Iris pigment epithelial cell (primary cell): ENCODE measurements at regions not wholly inside any gene's neighbourhood (a gene's known extent, or its start where the extent isn't known, plus 50 kb on each side); places are given as distances from the start of the nearest gene placed in this dataset.
"Not testable (repeated sequence)": the region's sequence is repeated elsewhere in the genome, so short reads cannot be mapped to it uniquely, and the experiment has no call there.

Experiments
- DNase-seq: peaks from one replicate; pipeline ENCODE4 v3.0.0-alpha.2; 2011; ENCODE audit warnings: low read depth

DNA sequence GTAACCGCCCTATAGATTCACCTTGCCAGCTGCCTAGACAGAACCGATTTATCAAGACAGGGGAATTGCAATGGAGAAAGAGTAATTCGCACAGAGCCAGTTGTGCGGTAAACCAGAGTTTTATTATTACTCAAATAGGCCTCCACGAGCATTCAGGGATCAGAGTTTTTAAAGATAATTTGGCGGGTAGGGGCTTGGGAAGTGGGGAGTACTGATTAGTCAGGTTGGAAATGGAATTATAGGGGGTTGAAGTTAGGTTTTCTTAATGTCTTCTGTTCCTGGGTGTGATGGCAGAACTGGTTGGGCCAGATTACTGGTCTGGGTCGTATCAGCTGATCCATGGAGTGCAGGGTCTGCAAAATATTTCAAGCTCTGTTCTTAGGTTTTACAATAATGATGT is 756.9 kb upstream of the ADGRB3 start:
- DNase-seq, result not testable (repeated sequence)

DNA sequence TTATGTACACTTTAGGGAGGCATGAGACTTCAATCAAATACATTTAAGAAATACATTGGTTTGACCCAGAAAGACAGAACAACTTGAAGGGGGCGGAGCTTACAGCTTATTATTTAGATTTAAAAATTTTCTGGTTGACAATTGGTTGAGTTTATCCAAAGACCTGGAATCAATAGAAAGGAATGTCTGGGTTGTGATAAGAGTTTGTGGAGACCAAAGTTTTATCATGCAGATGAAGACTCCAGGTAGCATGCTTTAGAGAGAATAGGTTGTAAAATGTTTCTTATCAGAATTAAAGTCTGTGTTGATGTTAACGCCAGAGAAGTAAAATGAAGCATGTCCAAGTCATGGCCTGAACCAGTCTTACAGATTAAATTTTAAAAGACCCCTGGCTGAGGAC is 757.8 kb upstream of the ADGRB3 start:
- no peak for DNase-seq

- no peak for DNase-seq
Measured at GRCh38 chr6:67875877-67876383, 759.2 kb upstream of the ADGRB3 start.

GRCh38 chr6:67870321-67870720 is 764.8 kb upstream of the ADGRB3 start:
- DNase-seq, result peak; percentile 32

- no peak for DNase-seq
Measured at GRCh38 chr6:67863346-67863745, 771.7 kb upstream of the ADGRB3 start.

DNA sequence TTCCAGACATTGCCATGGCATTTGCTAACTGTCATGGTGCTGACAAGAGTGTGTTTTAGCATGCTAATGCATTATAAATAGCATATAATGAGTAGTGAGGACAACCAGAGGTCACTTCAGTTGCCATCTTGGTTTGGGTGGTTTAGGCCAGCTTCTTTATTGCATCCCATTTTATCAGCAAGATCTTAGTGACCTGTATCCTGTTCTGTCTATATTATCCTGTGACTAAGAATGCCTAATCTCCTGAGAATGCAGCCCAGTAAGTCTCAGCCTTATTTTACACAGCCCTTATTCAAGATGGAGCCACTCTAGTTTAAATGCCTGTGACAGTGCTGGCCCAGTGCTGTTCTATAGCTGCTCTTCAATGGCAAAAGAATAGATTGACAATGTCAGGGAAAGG is 781.0 kb upstream of the ADGRB3 start:
- DNase-seq, result peak; percentile 13

GRCh38 chr6:67839818-67840217 is 795.3 kb upstream of the ADGRB3 start:
- DNase-seq, result no peak

DNA sequence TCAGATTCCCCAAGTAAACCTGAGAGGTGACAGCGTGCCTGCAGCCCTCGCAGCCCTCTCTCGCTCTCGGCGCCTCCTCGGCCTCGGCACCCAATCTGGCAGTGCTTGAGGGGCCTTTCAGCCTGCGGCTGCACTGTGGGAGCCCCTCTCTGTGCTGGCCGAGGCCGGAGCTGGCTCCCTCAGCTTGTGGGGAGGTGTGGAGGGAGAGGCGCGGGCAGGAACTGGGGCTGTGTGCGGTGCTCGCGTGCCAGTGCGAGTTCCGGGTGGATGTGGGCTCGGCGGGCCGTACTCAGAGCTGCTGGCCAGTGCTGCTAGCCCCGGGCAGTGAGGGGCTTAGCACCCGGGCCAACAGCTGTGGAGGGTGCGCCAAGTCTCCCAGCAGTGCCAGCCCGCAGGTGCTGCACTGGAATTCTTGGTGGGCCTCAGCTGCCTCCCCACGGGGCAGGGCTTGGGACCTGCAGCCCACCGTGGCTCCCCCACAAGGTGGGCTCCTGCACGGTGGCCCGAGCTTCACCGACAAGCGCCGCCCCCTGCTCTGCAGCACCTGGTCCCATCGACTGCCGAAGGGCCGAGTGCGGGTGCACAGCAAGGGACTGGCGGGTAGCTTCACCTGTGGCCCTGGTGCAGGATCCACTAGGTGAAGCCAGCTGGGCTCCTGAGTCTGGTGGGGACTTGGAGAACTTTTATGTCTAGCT is 809.7 kb upstream of the ADGRB3 start:
- no peak for DNase-seq

GRCh38 chr6:67818322-67818721 is 816.8 kb upstream of the ADGRB3 start:
- DNase-seq, result no peak

DNA sequence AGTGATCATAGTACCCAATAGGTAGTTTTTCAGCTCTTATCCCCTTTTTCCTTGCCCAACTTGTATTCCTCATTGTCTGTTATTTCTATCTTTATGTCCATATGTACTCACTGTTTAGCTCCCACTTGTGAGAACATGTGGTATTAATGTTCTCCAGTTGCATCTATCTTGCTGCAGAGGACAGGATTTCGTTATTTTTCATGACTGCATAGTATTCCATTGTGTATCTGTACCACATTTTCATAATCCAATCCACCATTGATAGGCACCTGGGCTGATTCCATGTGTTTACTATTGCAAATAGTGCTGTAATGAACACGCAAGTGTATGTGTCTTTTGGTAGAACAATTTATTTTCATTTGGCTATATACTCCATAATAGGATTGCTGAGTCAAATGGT is 819.5 kb upstream of the ADGRB3 start:
- no peak for DNase-seq

DNA sequence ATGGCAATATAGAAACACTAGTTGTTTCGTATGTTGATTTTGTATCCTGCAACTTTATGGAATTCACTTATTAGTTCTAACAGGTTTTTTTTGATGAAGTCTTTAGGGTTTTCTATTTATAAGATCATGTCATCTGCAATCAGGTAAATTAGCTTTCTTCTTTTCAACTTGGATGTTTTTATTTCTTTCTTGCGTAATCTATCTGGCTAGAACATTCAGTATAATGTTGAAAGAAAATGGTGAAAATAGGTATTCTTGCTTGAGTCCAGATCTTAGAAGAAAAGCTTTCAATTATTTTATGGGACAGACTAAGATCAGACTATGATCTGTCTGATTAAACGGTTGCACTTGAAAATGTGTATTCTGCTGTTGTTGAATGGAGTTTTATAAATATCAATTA is 820.8 kb upstream of the ADGRB3 start:
- no peak for DNase-seq

DNA sequence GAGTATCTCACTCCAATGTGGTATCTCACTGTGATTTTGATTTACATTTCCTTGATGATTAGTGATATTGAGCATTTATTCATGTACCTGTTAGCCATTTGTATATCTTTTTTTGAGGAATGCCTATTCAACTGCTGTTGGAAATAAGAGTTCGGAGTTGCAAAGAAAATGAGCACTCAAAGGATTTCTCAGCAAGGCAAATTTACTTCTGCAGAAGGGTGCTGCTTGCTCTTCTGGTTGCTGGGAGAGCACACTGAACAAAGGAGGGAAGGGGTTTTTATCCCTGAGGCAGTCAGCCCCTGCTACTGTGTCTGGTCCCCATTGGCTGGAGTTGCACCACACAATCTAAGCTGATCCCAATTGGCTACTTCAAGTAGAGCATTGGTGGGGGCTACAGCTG is 822.4 kb upstream of the ADGRB3 start:
- no peak for DNase-seq

DNA sequence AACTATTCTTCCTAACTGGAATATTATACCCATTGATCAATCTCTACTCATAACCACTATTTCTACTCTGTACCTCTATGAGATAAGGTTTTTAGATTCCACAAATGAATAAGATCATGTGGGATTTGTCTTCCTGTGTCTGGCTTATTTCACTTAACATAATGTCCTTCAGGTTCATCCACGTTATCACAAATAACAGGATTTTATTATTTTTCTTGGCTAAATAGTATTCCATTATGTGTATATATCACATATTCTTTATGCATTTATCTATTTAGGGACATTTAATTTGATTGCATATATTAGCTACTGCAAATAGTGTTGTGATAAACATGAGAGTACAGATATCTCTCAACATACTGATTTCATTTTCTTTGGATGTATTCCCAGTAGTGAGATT is 823.0 kb upstream of the ADGRB3 start:
- no peak for DNase-seq

- DNase-seq, result no peak
Measured at GRCh38 chr6:67811239-67812037, 823.6 kb upstream of the ADGRB3 start.

GRCh38 chr6:67804808-67805207 is 830.3 kb upstream of the ADGRB3 start:
- DNase-seq, result not testable (repeated sequence)

DNA sequence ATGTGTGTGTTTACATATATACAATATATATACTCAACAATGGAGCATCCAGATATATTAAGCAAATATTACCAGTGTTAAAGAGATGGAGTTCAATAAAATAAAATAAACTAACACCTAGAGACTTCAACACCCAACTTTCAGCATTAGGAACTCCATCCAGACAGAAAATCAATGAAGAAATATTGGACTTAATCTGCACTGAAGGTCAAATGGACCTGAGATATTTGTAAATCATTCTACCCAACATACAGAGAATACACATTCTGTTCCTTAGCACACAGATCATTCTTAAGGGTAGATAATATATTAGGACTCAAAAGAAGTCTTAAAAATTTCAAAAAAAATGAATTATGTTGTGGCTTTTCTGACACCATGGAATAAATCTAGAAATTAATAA is 832.3 kb upstream of the ADGRB3 start:
- DNase-seq, result no peak

DNA sequence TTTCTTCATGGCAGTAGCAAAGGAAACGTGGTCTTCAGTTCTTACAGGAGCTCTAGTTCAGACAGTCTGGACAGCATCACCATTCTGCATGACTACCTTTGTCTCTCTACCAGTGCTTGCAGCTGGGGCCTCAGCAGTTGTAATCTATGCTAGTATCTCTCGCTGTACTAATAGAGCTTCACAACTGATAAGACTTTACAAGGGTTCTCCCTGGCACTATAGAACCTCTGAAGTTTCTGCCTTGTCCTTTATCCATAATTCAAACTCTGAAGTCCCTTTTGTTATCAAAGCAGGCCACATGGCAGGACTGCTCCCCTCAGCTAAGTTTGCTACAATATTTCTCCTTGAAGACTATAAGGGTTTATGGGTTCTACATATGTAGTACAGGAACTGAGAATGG is 842.1 kb upstream of the ADGRB3 start:
- DNase-seq, result no peak

- DNase-seq, result no peak
Measured at GRCh38 chr6:67790569-67790968, 844.5 kb upstream of the ADGRB3 start.

- DNase-seq, result not testable (repeated sequence)
Measured at GRCh38 chr6:67787119-67787518, 848.0 kb upstream of the ADGRB3 start.

DNA sequence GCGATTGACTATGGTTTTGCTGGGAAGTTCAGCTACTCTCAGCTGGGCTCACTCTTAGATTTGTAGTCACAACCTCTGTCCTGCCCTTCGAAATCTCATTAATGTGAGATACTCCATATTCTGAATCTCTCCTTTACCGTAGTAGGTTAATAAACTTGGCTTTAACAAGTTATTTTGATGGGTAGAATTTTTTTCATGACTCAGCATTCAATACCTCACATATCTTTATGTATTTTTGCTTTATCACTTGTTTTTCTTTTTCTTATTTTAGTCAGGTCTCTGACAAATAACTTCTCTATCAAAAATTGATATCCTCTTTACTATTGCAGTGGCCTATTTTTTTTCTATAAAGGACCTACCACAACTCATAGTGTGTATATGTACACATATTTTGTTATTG is 855.2 kb upstream of the ADGRB3 start:
- no peak for DNase-seq

DNA sequence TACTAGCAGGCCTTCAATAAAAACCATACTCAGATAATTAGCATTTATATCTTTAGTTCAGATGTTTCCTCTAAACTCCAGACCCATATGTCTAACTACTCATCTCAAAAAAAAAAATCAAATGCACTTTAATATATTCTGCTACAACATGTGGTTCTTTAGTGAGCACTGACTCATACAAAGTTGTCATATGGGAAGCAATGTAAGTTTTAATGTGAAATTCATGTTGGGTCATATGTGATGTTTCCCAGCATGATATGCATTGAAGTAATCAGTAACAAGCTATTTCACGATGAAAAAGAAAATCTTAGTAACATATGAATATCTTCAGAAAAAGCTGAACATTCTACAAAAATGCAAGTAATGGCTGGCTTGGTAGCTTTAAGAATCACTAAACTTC is 859.7 kb upstream of the ADGRB3 start:
- peak; percentile 15 for DNase-seq

- DNase-seq, result no peak
Measured at GRCh38 chr6:67768972-67769371, 866.1 kb upstream of the ADGRB3 start.

- DNase-seq, result not testable (repeated sequence)
Measured at GRCh38 chr6:67767046-67767822, 867.8 kb upstream of the ADGRB3 start.
